Stimulated activated CD8-positive, alpha-beta memory T cell treated with anti-CD3 and anti-CD28 coated beads, Interleukin-7, amount 100 ng/mL, for 4 hours (primary cell): ENCODE measurements at regions not wholly inside any gene's neighbourhood (a gene's known extent, or its start where the extent isn't known, plus 50 kb on each side); places are given as distances from the start of the nearest gene placed in this dataset.
A peak's percentile ranks its signal among the peaks of the same experiment; 100 is the strongest.
"Not testable (repeated sequence)": the region's sequence is repeated elsewhere in the genome, so short reads cannot be mapped to it uniquely, and the experiment has no call there.

ENCODE experiments used
- DNase-seq, 2 donors: peaks; one replicate each; pipeline ENCODE4 v3.0.0-alpha.2; 2020; ENCODE audit warnings: low read depth in 2 of 2

GRCh38 chr21:8194042-8194441 lies 2327.3 kb upstream of the TPTE start:
- DNase-seq, result not testable (repeated sequence)

- not testable (repeated sequence) for DNase-seq
Observed at GRCh38 chr21:8197377-8198027, 2323.9 kb upstream of the TPTE start.

- DNase-seq, result not testable (repeated sequence)
Observed at GRCh38 chr21:8205094-8205891, 2316.1 kb upstream of the TPTE start.

- DNase-seq, result not testable (repeated sequence)
Observed at GRCh38 chr21:8205892-8206188, 2315.5 kb upstream of the TPTE start.

- DNase-seq, result peak in 1 of 2 donors; percentile 66
Observed at GRCh38 chr21:8212986-8213550, 2308.3 kb upstream of the TPTE start.

GRCh38 chr21:8214539-8214938 lies 2306.8 kb upstream of the TPTE start:
- not testable (repeated sequence) for DNase-seq

- not testable (repeated sequence) for DNase-seq
Observed at GRCh38 chr21:8229366-8230150, 2291.8 kb upstream of the TPTE start.

GRCh38 chr21:8231252-8231651 lies 2290.1 kb upstream of the TPTE start:
- not testable (repeated sequence) for DNase-seq

- DNase-seq, result not testable (repeated sequence)
Observed at GRCh38 chr21:8233000-8233399, 2288.4 kb upstream of the TPTE start.

GRCh38 chr21:8234059-8234458 lies 2287.3 kb upstream of the TPTE start:
- DNase-seq, result not testable (repeated sequence)

GRCh38 chr21:8244723-8245641 lies 2276.4 kb upstream of the TPTE start:
- DNase-seq, result not testable (repeated sequence)

- not testable (repeated sequence) for DNase-seq
Observed at GRCh38 chr21:8245642-8246402, 2275.6 kb upstream of the TPTE start.

GRCh38 chr21:8251701-8252100 lies 2269.7 kb upstream of the TPTE start:
- not testable (repeated sequence) for DNase-seq

- DNase-seq, result not testable (repeated sequence)
Observed at GRCh38 chr21:8255094-8255493, 2266.3 kb upstream of the TPTE start.

GRCh38 chr21:8257083-8257799 lies 2264.1 kb upstream of the TPTE start:
- not testable (repeated sequence) for DNase-seq

GRCh38 chr21:8260065-8260627 lies 2261.2 kb upstream of the TPTE start:
- not testable (repeated sequence) for DNase-seq
